Large intestine (tissue), 3 donors: ENCODE measurements at regions not wholly inside any gene's neighbourhood (a gene's known extent, or its start where the extent isn't known, plus 50 kb on each side); places are given as distances from the start of the nearest gene placed in this dataset.

Experiments
- DNase-seq, 2 donors: peaks; one replicate each; pipeline versions ENCODE4 v3.0.0 to v3.0.0-alpha.2; 2013
- H3K27ac ChIP-seq: one replicate; pipeline ENCODE4 v1.5.1; 2013; ENCODE audit warnings: low read length
- H3K27me3 ChIP-seq: 2 replicates; pipeline ENCODE4 v1.6.1; 2013; ENCODE audit warnings: low read length; ENCODE audit not compliant: control insufficient read depth, insufficient read depth
- H3K36me3 ChIP-seq: 2 replicates; pipeline ENCODE4 v1.6.1; 2013; ENCODE audit warnings: low read length; ENCODE audit not compliant: control insufficient read depth, insufficient read depth
- H3K4me1 ChIP-seq: one replicate; pipeline ENCODE4 v1.6.1; 2013; ENCODE audit warnings: low read length; ENCODE audit not compliant: control insufficient read depth, insufficient read depth
- H3K4me3 ChIP-seq: one replicate; pipeline ENCODE4 v1.5.1; 2013; ENCODE audit warnings: low read length
- H3K9me3 ChIP-seq: one replicate; pipeline ENCODE4 v1.6.1; 2013; ENCODE audit warnings: mild to moderate bottlenecking, low read depth, low read length, moderate library complexity; ENCODE audit not compliant: control insufficient read depth
- WGBS: methylation state at CpG from one replicate; pipeline ENCODE4 v1.1.5; 2013; ENCODE audit warnings: low lambda C conversion rate; ENCODE audit not compliant: insufficient coverage; 5-methylcytosine and 5-hydroxymethylcytosine counted together

GRCh38 chr10:8294779-8295178 is 240.3 kb downstream of the GATA3 start:
- no peak for DNase-seq
- 94% methylated on average over 2 of the region's 5 CpGs for WGBS
- no peak overlapping the region for H3K4me3 ChIP-seq

DNA sequence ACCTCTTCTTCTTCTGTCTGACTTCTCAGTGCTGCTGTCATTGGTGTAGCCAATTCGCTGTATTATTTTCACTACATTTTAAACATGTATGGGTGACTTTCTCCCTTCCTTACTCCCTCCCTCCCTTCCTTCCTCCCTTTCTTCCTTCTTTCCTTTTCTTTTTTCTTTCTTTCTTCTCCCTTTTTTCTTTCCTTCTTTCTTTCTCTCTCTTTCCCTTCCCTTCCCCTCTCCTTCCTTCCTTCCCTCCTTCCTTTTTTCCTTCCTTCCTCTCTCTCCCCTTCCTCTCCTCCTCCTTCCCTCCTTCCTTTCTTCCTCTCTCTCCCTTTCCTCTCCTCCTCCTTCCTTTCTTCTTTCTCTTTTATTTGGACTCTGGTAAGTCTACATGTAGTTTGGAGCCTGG is 240.8 kb downstream of the GATA3 start:
- H3K4me3 ChIP-seq = no peak overlapping the region
- H3K27ac ChIP-seq = no peak overlapping the region
- no peaks in the 10 kb centered on the region for H3K9me3 ChIP-seq
- H3K4me1 ChIP-seq = no peaks in the 10 kb centered on the region
- 93% methylated on average over 1 of the region's 1 CpG for WGBS
- peaks cover 7% of the 10 kb centered on the region for H3K27me3 ChIP-seq
- no peaks in the 10 kb centered on the region for H3K36me3 ChIP-seq
- no peak for DNase-seq

More at GRCh38 chr10:8294779-8295178, 240.3 kb downstream of the GATA3 start:
- no peak overlapping the region for H3K27ac ChIP-seq
- H3K27me3 ChIP-seq = peaks cover 7% of the 10 kb centered on the region
- no peaks in the 10 kb centered on the region for H3K9me3 ChIP-seq
- no peaks in the 10 kb centered on the region for H3K4me1 ChIP-seq
- H3K36me3 ChIP-seq = no peaks in the 10 kb centered on the region

- Histone ChIP-seq H3K36me3 (no peaks in the 10 kb centered on the region), H3K27me3 (peaks cover 7% of the 10 kb centered on the region), H3K4me1 (no peaks in the 10 kb centered on the region), H3K27ac (no peak overlapping the region), H3K4me3 (no peak overlapping the region), H3K9me3 (no peaks in the 10 kb centered on the region)
- WGBS = 80% methylated on average over 1 of the region's 22 CpGs
- DNase-seq = no peak
Measured at GRCh38 chr10:8296090-8296733, 241.7 kb downstream of the GATA3 start.

DNA sequence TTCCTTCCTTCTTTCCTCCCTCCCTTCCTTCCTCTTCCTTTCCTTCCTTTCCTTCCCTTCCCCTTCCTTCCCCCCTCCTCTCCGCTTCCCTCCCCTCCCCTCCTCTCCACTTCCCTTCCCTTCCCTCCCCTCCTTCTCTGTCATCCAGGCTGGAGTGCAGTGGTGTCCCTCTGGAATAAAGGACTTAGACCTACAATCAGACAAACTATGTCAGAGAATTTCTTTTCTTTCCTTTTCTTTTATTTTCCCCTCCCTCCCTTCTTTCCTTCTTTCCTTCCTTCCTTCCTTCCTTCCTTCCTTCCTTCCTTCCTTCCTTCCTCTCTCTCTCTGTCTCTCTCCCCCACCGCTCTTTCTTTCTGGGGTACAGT is 242.2 kb downstream of the GATA3 start:
- no peak for DNase-seq
- no peak overlapping the region for H3K4me3 ChIP-seq
- 100% methylated on average over 1 of the region's 2 CpGs for WGBS
- H3K27me3 ChIP-seq = peaks cover 7% of the 10 kb centered on the region
- H3K9me3 ChIP-seq = no peaks in the 10 kb centered on the region
- H3K27ac ChIP-seq = no peak overlapping the region
- H3K4me1 ChIP-seq = no peaks in the 10 kb centered on the region
- no peaks in the 10 kb centered on the region for H3K36me3 ChIP-seq

- 100% methylated on average over 2 of the region's 2 CpGs for WGBS
- Histone ChIP-seq H3K27me3 (peaks cover 7% of the 10 kb centered on the region), H3K9me3 (no peaks in the 10 kb centered on the region), H3K4me1 (no peaks in the 10 kb centered on the region), H3K4me3 (no peak overlapping the region), H3K36me3 (no peaks in the 10 kb centered on the region), H3K27ac (no peak overlapping the region)
- DNase-seq = no peak
Measured at GRCh38 chr10:8297107-8297506, 242.6 kb downstream of the GATA3 start.

GRCh38 chr10:8297959-8298358 is 243.5 kb downstream of the GATA3 start:
- Histone ChIP-seq H3K27ac (no peak overlapping the region), H3K4me1 (no peaks in the 10 kb centered on the region), H3K4me3 (no peak overlapping the region), H3K27me3 (peaks cover 7% of the 10 kb centered on the region), H3K9me3 (no peaks in the 10 kb centered on the region), H3K36me3 (no peaks in the 10 kb centered on the region)
- DNase-seq = no peak
- WGBS = no CpG with 5 or more reads among the region's 1 CpG

DNA sequence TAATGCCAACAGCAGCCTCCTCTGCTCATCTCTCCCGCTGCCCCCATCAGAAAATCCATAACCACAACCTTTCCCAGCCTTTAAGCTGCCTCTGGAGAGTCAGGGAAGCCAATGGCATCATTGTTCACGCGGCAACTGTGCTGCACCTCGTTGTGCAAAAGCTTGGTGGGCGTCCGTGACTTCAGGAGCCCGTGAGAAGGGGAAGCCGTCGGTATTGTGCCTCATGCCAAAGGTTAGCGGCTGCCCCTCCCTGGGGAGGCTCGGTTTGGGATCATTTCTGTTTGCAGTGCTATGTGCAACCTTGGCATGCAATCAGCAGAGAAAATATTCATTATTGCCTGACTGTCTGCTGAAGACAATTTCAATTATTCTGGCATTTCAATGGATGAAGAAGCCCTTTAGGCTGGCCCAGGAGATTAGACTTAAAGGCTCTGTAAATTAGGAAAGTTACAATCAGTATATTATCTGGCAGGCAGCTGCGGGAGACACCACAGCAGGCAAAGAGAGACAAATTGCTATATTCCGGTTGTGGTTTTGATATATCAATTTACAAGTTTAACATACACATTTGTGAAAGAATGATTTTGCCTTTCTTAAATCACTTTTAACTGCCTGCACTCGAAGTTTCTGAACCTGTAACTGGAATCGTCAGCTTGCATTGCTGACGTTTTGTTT is 244.5 kb downstream of the GATA3 start:
- DNase-seq = no peak
- Histone ChIP-seq H3K9me3 (no peaks in the 10 kb centered on the region), H3K27me3 (peaks cover 7% of the 10 kb centered on the region), H3K36me3 (no peaks in the 10 kb centered on the region), H3K4me1 (no peaks in the 10 kb centered on the region), H3K4me3 (no peak overlapping the region), H3K27ac (no peak overlapping the region)
- WGBS = 79% methylated on average over 2 of the region's 16 CpGs

DNA sequence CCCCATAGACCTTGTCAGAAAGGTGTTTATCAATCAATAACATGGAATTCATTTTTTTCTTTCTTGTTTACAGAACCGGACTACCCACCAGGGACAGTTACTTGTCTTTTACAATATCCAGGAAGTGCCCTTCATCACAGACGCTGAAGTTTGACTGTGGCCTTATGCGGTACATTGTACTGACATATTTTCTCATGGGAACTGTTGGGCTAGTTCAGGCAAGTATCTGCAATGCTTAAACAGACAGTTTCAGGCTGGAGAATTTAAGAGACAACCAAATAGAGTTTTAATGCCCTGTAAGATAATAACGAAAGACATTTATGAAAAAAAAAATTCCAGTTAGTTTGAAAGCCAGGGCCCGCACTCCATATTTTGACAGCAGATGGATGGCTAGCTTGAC is 246.4 kb downstream of the GATA3 start:
- 80% methylated on average over 1 of the region's 5 CpGs for WGBS
- Histone ChIP-seq H3K27ac (no peak overlapping the region), H3K27me3 (peaks cover 6% of the 10 kb centered on the region)

DNA sequence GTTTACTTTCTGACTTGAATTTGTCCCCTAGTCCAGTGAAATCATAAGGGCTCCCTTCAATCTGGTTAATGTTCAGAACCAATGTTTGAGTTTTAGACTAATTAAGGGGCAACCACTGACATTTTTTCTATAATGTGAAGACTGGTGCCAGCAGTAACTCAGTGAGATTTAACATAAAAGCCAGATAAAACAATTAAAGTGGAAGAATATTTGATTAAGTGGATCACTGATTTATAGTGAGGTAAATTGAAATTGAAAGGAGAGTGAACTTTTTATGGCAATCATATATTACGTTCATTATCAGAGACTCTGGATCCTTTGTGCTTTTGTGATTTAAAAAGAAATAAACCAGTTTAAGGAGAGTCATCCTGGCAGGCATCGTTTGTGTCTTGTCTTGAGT is 246.8 kb downstream of the GATA3 start:
- 67% methylated on average over 1 of the region's 2 CpGs for WGBS
- DNase-seq = no peak
- H3K4me1 ChIP-seq = no peaks in the 10 kb centered on the region
- no peak overlapping the region for H3K4me3 ChIP-seq
- H3K36me3 ChIP-seq = no peaks in the 10 kb centered on the region
- H3K9me3 ChIP-seq = no peaks in the 10 kb centered on the region
- H3K27ac ChIP-seq = no peak overlapping the region
- peaks cover 2% of the 10 kb centered on the region for H3K27me3 ChIP-seq

More for the DNA sequence above, 246.4 kb downstream of the GATA3 start:
- no peak overlapping the region for H3K4me3 ChIP-seq
- no peaks in the 10 kb centered on the region for H3K9me3 ChIP-seq
- no peaks in the 10 kb centered on the region for H3K4me1 ChIP-seq
- DNase-seq = no peak
- no peaks in the 10 kb centered on the region for H3K36me3 ChIP-seq

GRCh38 chr10:8301831-8302230 is 247.3 kb downstream of the GATA3 start:
- WGBS = 87% methylated on average over 2 of the region's 4 CpGs
- H3K4me1 ChIP-seq = no peaks in the 10 kb centered on the region
- H3K27ac ChIP-seq = no peak overlapping the region
- H3K9me3 ChIP-seq = no peaks in the 10 kb centered on the region
- no peaks in the 10 kb centered on the region for H3K36me3 ChIP-seq
- no peak overlapping the region for H3K4me3 ChIP-seq
- no peak for DNase-seq
- no peaks in the 10 kb centered on the region for H3K27me3 ChIP-seq

GRCh38 chr10:8302565-8302964 is 248.1 kb downstream of the GATA3 start:
- 100% methylated on average over 1 of the region's 6 CpGs for WGBS
- Histone ChIP-seq H3K27me3 (no peaks in the 10 kb centered on the region), H3K27ac (no peak overlapping the region), H3K36me3 (no peaks in the 10 kb centered on the region), H3K9me3 (no peaks in the 10 kb centered on the region), H3K4me3 (no peak overlapping the region), H3K4me1 (no peaks in the 10 kb centered on the region)
- DNase-seq = no peak
